ENCODE measurements at regions not wholly inside any gene's neighbourhood (a gene's known extent, or its start where the extent isn't known, plus 50 kb on each side); places are given as distances from the start of the nearest gene placed in this dataset.

DNA sequence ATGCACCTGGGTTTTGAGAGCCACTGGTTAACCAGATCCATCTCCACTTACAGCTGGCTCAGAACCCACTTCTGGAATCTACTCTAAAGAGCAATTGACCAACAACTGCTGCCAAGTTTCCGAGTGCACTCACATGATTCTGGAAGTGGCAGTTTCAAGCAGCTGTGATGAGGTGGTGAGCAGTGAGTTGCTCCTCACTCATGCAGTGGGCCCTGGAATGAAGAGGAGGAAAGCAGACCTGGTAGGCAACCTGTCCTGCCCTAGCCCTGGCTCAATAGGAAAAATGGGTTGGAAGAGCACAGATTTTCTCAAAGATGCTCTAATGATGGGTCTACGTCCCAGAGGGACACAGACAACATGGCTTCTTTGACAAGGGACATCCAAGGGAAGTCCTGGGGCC is 70.7 kb upstream of the NPY start:
- no peak for DNase-seq

DNA sequence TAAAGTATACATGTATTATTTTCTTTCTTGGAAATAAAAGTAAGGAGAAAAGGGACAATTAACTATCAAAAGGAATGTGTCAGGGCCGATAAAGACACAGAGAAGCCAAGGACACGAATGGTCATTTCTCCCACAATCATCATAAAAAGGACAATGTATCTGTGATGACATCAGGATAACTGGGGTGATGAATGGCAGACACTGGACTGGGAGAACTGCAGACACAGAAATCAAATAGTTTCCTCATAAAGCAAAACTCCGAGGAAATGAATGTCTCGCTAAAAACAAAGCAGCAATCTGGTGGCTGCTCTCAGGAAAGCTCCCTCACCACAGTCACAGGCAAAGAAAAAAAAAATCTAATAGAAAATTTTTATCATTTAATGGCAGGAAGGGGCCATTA is 69.3 kb upstream of the NPY start:
- DNase-seq: no peak

GRCh38 chr7:24216576-24217125 is 67.3 kb upstream of the NPY start:
- peak; percentile 16 for DNase-seq

- DNase-seq: no peak
These were observed 62.5 kb upstream of the NPY start for GRCh38 chr7:24221500-24221899.

- DNase-seq: no peak
These were observed 56.9 kb upstream of the NPY start for GRCh38 chr7:24227068-24227467.

- DNase-seq: no peak
These were observed 56.2 kb upstream of the NPY start for GRCh38 chr7:24227603-24228359.

DNA sequence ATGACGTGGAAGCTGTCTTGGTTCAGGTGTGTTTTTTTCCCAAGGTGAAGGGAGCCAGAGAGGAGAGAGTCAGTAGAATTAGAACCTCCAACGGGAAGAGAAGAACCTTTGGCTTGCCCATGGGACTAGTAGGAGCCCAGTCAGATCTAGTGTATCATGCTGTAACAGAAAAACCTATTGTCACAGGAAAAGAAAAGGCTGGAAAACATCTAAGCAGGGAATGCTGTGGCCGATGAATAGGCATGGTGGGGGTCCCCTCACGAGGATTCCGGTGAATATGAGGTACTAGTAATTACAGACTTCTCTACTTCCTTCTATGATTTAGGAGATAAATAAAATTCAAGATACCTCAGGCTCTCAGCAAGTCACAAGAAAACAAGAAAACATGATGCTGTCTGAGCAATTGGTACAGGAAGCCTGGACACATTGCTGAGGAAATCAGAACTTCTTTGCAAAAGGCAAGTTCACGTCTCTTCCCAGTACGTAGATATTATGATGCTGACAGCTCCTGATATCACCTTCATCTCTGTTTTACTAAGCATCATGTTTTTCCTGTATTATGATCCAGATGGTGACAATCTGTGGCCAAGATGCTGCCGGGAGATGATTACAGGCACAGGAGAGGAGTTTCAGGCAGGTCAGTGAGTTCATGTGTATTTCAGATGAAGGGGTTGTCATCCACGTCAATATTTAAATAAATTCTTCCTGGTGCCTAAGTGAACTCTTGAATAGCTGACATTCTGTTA is 54.3 kb upstream of the NPY start:
- no peak for DNase-seq

DNA sequence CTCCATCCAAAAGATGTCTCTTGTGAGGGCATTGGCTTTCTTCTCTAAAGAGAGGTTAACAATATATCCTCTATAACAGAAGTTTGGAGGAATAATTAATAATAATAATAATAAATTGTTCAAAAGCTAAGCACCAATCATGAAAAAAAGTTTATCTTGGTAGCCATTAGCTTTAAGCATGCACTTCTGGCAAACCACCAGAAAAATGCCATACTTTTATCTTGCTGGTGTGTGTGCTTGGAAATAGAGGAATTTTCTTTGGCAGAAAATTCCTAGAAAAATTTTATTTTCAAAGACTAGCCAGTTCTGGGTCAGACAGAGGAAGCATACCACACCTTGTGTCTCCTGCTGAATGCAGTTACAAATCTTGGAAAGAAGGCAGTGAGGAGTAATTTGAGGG is 52.5 kb upstream of the NPY start:
- DNase-seq: no peak

- no peak for DNase-seq
These were observed 50.6 kb upstream of the NPY start for GRCh38 chr7:24233386-24233785.
